NCI-H187 treated with DMSO at 0.1 percent for 48 hours (cell line): ENCODE measurements at regions not wholly inside any gene's neighbourhood (a gene's known extent, or its start where the extent isn't known, plus 50 kb on each side); places are given as distances from the start of the nearest gene placed in this dataset.

Experiments
- DNase-seq: peaks from one replicate; lab custom pipeline; 2025; lab: John Stamatoyannopoulos, UW

GRCh38 chr10:131673396-131673795 lies 227.4 kb upstream of the PPP2R2D start:
- no peak for DNase-seq

- DNase-seq, result no peak
These were observed 226.7 kb upstream of the PPP2R2D start for GRCh38 chr10:131674130-131674529.

- no peak for DNase-seq
These were observed 225.7 kb upstream of the PPP2R2D start for GRCh38 chr10:131675104-131675503.

GRCh38 chr10:131676046-131676799 lies 224.6 kb upstream of the PPP2R2D start:
- DNase-seq, result no peak

GRCh38 chr10:131676800-131677421 lies 223.9 kb upstream of the PPP2R2D start:
- no peak for DNase-seq

- no peak for DNase-seq
These were observed 223.1 kb upstream of the PPP2R2D start for GRCh38 chr10:131677671-131678070.

GRCh38 chr10:131678171-131678570 lies 222.6 kb upstream of the PPP2R2D start:
- no peak for DNase-seq

- no peak for DNase-seq
These were observed 222.2 kb upstream of the PPP2R2D start for GRCh38 chr10:131678613-131679012.

- no peak for DNase-seq
These were observed 220.9 kb upstream of the PPP2R2D start for GRCh38 chr10:131679926-131680325.

GRCh38 chr10:131681122-131681521 lies 219.7 kb upstream of the PPP2R2D start:
- DNase-seq, result no peak

GRCh38 chr10:131681656-131682055 lies 219.2 kb upstream of the PPP2R2D start:
- no peak for DNase-seq

- DNase-seq, result no peak
These were observed 218.4 kb upstream of the PPP2R2D start for GRCh38 chr10:131682271-131682962.

- no peak for DNase-seq
These were observed 217.4 kb upstream of the PPP2R2D start for GRCh38 chr10:131683281-131683861.

GRCh38 chr10:131683941-131684340 lies 216.9 kb upstream of the PPP2R2D start:
- no peak for DNase-seq

GRCh38 chr10:131685007-131685406 lies 215.8 kb upstream of the PPP2R2D start:
- DNase-seq, result no peak

GRCh38 chr10:131685576-131685975 lies 215.2 kb upstream of the PPP2R2D start:
- DNase-seq, result no peak

GRCh38 chr10:131686781-131687420 lies 213.9 kb upstream of the PPP2R2D start:
- DNase-seq, result no peak

GRCh38 chr10:131688304-131688703 lies 212.5 kb upstream of the PPP2R2D start:
- DNase-seq, result no peak

GRCh38 chr10:131689016-131689415 lies 211.8 kb upstream of the PPP2R2D start:
- no peak for DNase-seq

GRCh38 chr10:131689486-131689885 lies 211.3 kb upstream of the PPP2R2D start:
- DNase-seq, result no peak

- DNase-seq, result no peak
These were observed 210.7 kb upstream of the PPP2R2D start for GRCh38 chr10:131689954-131690757.
